ENCODE measurements at regions not wholly inside any gene's neighbourhood (a gene's known extent, or its start where the extent isn't known, plus 50 kb on each side); places are given as distances from the start of the nearest gene placed in this dataset.
"Not testable (repeated sequence)": the region's sequence is repeated elsewhere in the genome, so short reads cannot be mapped to it uniquely, and the experiment has no call there.

DNA sequence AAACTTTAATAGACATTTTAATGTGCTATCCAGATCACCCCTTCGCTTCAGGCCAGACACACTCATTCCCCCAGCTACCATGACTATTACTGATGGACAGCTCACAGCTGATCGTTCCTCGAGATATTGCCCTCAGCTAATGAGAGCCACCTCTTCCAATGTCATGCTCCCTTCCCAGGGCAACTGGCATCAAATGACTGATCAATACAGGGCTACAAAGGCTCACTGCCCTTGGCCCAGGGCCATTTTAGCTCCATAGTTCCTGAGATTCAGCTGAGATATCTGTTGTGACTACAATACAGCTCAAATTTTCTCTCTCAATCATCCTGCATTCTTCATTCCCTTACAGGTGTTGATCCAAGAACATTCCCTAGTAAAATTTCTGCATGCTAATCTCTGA, 104.5 kb upstream of the PKN2 start:
- Histone ChIP-seq H3K4me3 (no peak overlapping the region), H3K27me3 (no peaks in the 10 kb centered on the region), H3K4me1 (no peaks in the 10 kb centered on the region), H3K36me3 (no peaks in the 10 kb centered on the region), H3K9me3 (no peaks in the 10 kb centered on the region), H3K27ac (no peak overlapping the region)
- WGBS, 2 donors: 85 to 92% methylated on average over 3 of the region's 3 CpGs
- no peak for DNase-seq
- intact Hi-C loops (cut with DNase I): no loop called here
- TF ChIP-seq POLR2A (IDR thresholded peaks at IDR 0.05): no peak
- TF ChIP-seq, protein P1, sequence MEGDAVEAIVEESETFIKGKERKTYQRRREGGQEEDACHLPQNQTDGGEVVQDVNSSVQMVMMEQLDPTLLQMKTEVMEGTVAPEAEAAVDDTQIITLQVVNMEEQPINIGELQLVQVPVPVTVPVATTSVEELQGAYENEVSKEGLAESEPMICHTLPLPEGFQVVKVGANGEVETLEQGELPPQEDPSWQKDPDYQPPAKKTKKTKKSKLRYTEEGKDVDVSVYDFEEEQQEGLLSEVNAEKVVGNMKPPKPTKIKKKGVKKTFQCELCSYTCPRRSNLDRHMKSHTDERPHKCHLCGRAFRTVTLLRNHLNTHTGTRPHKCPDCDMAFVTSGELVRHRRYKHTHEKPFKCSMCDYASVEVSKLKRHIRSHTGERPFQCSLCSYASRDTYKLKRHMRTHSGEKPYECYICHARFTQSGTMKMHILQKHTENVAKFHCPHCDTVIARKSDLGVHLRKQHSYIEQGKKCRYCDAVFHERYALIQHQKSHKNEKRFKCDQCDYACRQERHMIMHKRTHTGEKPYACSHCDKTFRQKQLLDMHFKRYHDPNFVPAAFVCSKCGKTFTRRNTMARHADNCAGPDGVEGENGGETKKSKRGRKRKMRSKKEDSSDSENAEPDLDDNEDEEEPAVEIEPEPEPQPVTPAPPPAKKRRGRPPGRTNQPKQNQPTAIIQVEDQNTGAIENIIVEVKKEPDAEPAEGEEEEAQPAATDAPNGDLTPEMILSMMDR (IDR thresholded peaks at IDR 0.05): no peak

DNA sequence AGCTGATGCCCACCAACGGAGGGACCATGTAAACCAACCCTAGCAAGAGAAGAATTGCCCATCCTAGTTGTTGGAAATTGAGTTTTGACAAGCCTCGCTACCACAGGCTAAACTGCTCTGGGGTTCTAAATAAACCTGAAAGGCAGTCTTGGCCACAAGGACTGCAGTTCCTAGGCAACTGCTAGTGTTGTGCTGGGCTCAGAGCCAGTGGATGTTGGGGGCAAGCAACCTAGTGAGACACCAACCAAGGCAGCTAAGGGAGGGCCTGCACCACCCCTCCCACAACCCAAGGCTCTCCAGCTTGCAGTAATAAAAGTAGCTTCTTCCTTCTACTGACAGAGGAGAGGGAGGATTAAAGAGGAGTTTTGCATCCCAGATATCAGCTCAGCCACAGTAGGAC, 102.4 kb upstream of the PKN2 start:
- Histone ChIP-seq H3K4me3 (no peak overlapping the region), H3K9me3 (no peaks in the 10 kb centered on the region), H3K36me3 (no peaks in the 10 kb centered on the region), H3K4me1 (no peaks in the 10 kb centered on the region), H3K27ac (no peak overlapping the region), H3K27me3 (no peaks in the 10 kb centered on the region)
- intact Hi-C loops (cut with DNase I): no loop called here
- TF ChIP-seq POLR2A (IDR thresholded peaks at IDR 0.05): no peak
- TF ChIP-seq, protein P1 (IDR thresholded peaks at IDR 0.05): no peak
- DNase-seq: no peak
- 28 to 60% methylated on average over 1 to 2 of the region's 2 CpGs for WGBS, 2 donors

DNA sequence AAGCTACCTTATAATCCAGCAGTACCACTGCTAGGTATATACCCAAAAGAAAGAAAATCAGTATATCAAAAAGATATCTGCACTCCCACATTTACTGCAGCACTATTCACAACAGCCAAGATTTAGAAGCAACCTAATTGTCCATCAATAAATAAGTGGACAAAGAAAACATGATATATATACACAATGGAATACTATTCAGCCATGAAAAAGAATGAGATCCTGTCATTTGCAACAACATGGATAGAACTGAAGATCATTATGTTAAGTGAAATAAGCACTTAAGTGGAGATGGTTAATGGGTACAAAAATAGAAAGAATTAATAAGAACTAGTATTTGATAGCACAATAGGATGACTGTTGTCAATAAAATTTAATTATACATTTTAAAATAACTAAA, 90.7 kb upstream of the PKN2 start:
- H3K36me3 ChIP-seq: no peaks in the 10 kb centered on the region
- intact Hi-C loops (cut with DNase I): no loop called here
- no peak for DNase-seq
- no peaks in the 10 kb centered on the region for H3K27me3 ChIP-seq
- no peak overlapping the region for H3K27ac ChIP-seq
- TF ChIP-seq, protein P1 (IDR thresholded peaks at IDR 0.05): no peak
- no peak for TF ChIP-seq POLR2A (IDR thresholded peaks at IDR 0.05)
- H3K9me3 ChIP-seq: peaks cover 0 to 13% (median 0%) of the 10 kb centered on the region in 3 donors
- H3K4me1 ChIP-seq: no peaks in the 10 kb centered on the region
- no peak overlapping the region for H3K4me3 ChIP-seq

DNA sequence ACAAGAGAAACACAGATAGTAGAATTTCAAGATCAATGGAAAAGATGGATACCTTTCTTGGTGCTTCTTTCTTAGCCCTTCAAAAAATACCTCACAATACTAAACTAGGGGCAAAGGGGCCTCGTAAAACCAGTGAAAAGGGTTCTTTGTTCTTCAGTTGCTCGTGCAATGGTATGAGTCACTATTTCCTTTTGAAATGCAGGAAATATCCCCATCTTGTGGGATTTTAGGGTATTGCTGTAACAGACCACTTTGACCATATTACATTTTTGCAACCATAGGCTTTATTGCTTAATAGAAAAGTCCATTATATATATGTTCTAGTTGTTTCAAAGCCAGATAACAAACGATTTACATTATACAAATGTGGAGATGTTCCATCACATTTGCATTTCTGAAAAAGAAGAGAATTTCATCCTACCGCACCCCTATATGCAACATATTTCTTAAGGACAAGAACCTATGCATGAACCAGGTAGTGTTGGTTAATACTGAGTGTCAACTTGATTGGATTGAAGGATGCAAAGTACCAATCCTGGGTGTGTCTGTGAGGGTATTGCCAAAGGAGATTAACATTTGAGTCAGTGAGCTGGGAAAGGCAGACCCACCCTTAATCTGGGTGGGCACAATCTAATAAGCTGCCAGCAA, 88.6 kb upstream of the PKN2 start:
- Histone ChIP-seq H3K4me3 (no peak overlapping the region), H3K27ac (no peak overlapping the region), H3K4me1 (no peaks in the 10 kb centered on the region), H3K27me3 (no peaks in the 10 kb centered on the region), H3K9me3 (peaks cover 0 to 21% (median 0%) of the 10 kb centered on the region in 3 donors), H3K36me3 (no peaks in the 10 kb centered on the region)
- DNase-seq: no peak
- no peak for TF ChIP-seq POLR2A (IDR thresholded peaks at IDR 0.05)
- TF ChIP-seq, protein P1 (IDR thresholded peaks at IDR 0.05): peak in 5 of 6 experiments; percentile 10 to 58 (median 23)
- intact Hi-C loops (cut with DNase I): no loop called here
- WGBS, 2 donors: 38 to 44% methylated on average over 4 of the region's 4 CpGs

DNA sequence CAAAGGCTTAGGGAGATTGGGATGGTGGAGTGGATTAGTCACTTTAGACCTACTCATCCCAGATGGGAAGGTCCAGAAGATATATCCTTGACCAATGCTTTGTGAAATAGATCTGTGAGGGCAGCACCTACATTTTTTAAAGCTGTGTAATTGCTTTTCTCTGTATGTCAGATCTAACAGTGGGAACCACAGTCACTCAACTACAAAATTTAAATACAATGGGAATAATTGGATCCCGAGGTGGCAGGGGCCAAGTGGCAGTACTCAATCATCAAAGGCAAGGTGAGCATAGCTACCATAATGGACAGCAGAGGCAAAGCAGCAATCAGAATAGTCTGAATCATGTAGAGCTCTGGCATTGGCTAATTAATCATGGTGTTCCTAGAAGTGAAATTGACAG, 86.1 kb upstream of the PKN2 start:
- 50 to 54% methylated on average over 1 of the region's 1 CpG for WGBS, 2 donors
- intact Hi-C loops (cut with DNase I): not testable (repeated sequence)

More for the DNA sequence above, 86.1 kb upstream of the PKN2 start:
- H3K27me3 ChIP-seq, H3K4me3 ChIP-seq, DNase-seq, H3K27ac ChIP-seq, H3K36me3 ChIP-seq, H3K4me1 ChIP-seq: not testable (repeated sequence)
- peaks cover 0 to 21% (median 0%) of the 10 kb centered on the region in 3 donors for H3K9me3 ChIP-seq
